Right kidney (tissue), 1 donor: ENCODE measurements at regions not wholly inside any gene's neighbourhood (a gene's known extent, or its start where the extent isn't known, plus 50 kb on each side); places are given as distances from the start of the nearest gene placed in this dataset.

Experiments used
- DNase-seq: peaks from one replicate; pipeline ENCODE4 v3.0.0-alpha.2; 2016

DNA sequence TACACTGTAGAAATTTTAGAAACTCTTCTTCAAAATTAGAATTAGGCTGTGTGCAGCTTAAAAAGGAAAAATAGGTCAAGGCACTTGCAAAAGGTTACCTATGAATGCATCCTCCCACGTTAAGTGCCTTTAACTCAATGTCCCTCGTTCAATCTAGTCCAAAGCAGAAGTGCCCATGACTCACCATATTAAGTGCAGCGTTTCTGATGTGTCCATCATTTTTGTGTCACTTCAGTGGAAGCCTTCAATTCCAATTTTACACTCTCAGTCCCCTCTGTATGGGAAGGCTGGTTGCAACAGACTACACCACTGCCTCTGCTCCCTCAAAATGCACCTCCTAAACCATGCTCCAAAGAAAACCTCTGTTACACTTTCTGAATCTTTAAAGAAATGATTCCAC is 53.4 kb downstream of the FOXB1 start:
- DNase-seq = no peak

- DNase-seq = no peak
Observed at GRCh38 chr15:60059186-60059585, 55.1 kb downstream of the FOXB1 start.

DNA sequence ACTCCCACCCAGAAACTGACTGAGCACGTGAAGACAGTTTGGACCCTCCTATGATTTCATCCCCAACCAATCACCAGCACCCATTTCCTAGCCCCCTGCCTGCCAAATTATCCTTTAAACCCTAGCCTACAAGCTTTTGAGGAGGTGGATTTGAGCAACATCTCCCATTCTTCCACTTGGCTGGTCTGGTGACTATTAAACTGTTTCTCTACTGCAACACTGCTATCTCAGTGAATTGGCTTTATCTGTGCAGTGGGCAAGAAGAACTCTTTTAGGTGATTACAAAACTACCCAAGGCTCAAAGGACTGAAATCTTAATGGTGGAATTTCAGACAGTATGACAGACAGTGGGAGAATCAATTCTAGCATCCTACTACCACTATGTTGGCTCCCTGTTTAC is 57.6 kb downstream of the FOXB1 start:
- DNase-seq = no peak

- no peak for DNase-seq
Observed at GRCh38 chr15:60062826-60063225, 58.7 kb downstream of the FOXB1 start.

- DNase-seq = no peak
Observed at GRCh38 chr15:60065951-60066350, 61.8 kb downstream of the FOXB1 start.

DNA sequence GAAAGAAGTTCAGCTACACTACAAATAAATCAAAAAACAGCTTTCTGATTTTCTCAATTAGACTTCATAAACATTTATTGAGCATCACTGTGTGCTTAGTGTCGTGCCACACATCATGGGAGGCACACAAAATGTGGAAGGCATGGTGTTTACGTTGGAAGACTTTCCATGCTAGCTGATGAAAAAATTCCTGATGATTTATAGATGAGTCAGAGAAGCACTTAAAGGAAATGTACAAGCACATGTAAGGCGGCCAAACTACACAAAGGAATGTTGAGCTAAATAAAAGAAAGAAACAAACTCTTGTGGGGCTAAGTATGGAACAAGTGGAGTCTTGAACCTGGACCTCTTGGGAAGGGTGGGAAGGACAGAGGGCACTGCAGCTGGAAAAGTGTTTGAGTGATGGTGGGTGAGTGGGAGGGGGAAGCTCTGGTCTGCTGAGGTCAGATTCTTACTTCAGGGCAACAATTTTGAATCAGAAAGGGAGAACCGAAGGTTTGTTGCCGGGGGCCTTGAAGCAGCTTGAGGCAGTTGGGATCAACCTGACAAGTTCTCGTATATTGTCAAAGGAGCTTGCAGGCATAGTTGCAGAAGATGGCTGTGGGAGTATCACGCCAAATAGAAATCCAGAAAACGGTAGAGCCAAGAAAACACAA is 66.9 kb downstream of the FOXB1 start:
- DNase-seq = no peak

- no peak for DNase-seq
Observed at GRCh38 chr15:60072826-60073465, 68.8 kb downstream of the FOXB1 start.

- DNase-seq = no peak
Observed at GRCh38 chr15:60073466-60073840, 69.3 kb downstream of the FOXB1 start.

DNA sequence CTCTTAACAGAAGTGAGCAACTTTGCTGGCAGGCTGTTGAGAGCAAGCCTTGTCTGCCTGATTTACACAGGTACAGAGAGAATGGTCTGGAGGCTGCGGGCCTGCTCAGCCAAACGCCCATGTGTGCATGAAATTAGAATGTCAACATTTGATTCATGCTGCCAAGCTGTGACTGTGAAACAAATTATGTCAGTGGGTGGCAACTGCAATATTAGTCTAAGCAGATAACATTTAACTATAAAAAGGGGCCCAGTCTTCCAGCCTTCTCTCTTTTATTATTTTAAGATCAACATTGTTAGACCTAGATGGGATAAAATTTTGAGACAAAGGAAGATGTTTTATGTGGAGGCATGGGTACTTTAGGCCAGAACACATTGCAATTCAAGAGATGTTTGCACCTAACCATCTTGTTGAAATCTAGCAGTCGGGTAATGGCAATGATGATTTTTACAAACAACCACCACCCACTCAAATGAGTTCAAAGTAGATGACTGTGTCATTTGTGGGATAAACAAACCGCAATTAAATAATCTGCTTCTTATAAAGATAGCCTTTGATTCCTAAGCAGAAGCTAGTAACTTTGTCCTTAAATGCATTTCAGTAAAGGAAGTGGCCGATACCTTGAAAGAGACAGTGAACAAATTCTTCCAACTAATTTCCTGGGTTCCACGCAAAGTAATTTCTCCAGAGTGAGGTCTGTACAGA is 70.2 kb downstream of the FOXB1 start:
- no peak for DNase-seq

GRCh38 chr15:60076045-60076444 is 71.9 kb downstream of the FOXB1 start:
- no peak for DNase-seq

DNA sequence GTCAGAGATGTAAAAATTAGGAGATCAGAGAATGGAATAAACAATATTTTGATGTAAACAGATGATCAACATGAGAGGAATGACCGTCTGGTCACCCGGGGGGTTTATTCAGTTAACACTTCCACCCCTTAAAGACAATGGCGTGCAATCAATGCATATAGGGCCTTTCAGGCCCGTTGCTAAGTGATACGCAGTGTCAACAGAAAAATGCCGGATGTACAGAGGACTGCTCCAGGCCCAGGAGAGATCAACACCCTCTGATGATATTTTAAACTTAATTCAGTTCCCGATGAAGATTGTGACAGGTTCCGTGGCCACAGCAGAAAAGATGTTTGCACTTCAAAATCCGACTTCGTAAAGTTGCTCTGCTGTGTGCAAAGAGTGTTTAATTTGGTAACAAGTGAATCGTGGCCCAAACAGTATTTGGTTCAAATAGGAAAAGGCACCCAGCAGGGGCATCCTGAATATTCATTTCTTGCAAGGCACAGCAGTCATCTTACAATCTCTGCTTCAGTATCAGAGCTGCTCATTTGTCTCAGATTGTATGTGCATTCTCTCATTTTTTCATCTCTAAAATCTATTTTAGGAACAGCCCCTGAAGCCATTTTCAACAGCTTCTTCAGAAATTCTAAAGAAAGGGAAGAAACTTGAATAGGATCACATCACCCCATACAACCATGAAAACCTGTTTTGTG is 72.6 kb downstream of the FOXB1 start:
- no peak for DNase-seq

- DNase-seq = no peak
Observed at GRCh38 chr15:60077581-60078359, 73.7 kb downstream of the FOXB1 start.

DNA sequence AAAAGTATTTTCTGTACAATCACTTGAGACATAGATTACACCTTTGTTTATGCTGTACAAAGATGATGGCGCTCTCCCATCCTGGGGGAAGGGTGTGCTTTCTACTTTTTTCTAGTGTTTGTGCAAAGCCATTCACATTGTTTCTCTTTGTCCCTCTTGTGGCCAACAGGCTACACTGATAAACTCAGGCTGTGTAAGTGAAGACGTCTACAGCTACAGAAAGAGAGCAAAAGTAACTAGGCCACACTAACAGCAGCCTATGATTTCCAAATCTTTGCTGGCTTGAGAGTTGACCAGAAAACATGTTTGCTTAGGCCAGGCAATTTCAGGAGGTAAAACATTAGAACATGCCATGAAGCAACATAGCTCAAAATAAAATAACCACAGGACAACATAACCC is 75.1 kb downstream of the FOXB1 start:
- DNase-seq = no peak

- DNase-seq = no peak
Observed at GRCh38 chr15:60081976-60082375, 77.9 kb downstream of the FOXB1 start.

DNA sequence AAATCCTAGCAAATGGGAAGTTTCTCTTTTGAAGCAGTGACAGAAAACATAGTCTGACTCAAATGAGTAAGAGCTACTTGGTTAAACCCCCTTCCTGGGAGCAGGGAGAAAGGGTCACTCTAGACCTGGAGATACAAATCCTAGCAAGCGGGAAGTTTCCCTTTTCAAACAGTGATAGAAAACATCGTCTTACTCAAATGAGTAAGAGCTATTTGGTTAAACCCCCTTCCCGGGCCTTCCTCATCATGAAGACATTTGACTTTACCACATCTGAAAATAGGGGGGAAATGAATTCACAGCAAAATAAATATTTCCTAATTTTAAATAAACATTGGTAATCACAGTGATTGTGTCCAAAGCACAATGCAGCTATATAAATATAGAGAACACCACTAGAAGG is 79.2 kb downstream of the FOXB1 start:
- no peak for DNase-seq

DNA sequence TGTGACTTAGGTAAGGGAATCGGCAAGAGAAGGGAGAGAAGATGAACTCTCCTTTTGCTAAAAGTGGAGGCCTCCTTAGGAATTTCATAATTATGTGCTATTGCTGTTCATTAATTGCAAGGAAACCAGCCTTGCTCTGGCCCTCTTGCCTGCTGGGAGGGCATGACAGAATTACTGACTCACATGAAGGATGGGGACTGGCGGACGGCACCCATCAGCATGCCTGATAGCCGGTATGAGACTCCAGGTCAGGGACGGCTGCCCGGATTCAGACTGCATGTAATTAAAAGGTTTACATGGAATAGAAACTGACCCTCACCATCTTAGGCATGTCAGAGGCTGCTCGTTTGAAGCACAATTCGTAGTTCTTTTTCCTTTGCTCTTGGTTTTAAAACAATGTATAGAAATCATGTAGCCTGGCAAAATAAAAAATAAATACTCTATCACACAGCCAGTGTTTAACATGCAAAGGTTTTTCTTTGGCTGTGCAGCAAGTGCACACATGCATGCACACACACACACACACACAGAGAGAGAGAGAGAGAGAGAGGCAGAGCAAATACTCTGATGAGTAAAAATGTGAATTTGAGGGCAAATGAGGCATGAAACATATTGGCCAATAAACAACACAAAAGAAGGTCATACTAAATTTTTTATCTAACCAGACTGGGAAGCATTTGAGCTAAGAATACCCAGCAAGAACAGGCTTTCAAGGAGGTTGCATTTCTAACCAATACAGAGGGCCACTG is 82.7 kb downstream of the FOXB1 start:
- DNase-seq = no peak

GRCh38 chr15:60087561-60087960 is 83.5 kb downstream of the FOXB1 start:
- DNase-seq = no peak

DNA sequence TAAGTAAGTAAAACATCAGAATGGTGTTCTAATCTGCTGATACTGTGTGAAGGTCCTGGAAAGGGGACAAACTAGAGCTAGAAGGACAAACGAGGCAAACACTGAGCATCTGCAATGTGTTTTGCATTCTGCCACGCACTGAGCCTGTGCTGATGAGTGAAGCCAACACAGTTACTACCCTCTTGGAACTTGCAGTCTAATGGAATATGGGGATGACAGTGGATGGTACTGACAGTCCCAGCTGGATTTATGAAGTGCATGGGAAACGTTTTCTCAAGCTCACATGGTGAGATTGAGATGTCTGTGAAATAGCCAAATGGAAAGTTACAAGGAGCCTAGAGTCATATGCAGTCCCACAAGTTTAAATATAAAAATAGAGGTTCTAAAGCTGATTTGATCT is 86.6 kb downstream of the FOXB1 start:
- no peak for DNase-seq

GRCh38 chr15:60091157-60091556 is 87.0 kb downstream of the FOXB1 start:
- no peak for DNase-seq

- no peak for DNase-seq
Observed at GRCh38 chr15:60091911-60092310, 87.8 kb downstream of the FOXB1 start.

- no peak for DNase-seq
Observed at GRCh38 chr15:60093273-60094067, 89.4 kb downstream of the FOXB1 start.
